ENCODE measurements at regions not wholly inside any gene's neighbourhood (a gene's known extent, or its start where the extent isn't known, plus 50 kb on each side); places are given as distances from the start of the nearest gene placed in this dataset.
A peak's percentile ranks its signal among the peaks of the same experiment; 100 is the strongest.
"Not testable (repeated sequence)": the region's sequence is repeated elsewhere in the genome, so short reads cannot be mapped to it uniquely, and the experiment has no call there.

DNA sequence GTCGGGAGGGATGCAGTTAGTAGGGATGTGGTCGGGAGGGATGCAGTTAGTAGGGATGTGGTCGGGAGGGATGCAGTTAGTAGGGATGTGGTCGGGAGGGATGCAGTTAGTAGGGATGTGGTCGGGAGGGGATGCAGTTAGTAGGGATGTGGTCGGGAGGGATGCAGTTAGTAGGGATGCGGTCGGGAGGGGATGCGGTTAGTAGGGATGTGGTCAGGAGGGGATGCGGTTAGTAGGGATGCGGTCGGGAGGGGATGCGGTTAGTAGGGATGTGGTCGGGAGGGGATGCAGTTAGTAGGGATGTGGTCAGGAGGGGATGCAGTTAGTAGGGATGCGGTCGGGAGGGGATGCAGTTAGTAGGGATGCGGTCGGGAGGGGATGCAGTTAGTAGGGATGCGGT lies 96.2 kb downstream of the BDH1 start:
- DNase-seq: peak; percentile 11

DNA sequence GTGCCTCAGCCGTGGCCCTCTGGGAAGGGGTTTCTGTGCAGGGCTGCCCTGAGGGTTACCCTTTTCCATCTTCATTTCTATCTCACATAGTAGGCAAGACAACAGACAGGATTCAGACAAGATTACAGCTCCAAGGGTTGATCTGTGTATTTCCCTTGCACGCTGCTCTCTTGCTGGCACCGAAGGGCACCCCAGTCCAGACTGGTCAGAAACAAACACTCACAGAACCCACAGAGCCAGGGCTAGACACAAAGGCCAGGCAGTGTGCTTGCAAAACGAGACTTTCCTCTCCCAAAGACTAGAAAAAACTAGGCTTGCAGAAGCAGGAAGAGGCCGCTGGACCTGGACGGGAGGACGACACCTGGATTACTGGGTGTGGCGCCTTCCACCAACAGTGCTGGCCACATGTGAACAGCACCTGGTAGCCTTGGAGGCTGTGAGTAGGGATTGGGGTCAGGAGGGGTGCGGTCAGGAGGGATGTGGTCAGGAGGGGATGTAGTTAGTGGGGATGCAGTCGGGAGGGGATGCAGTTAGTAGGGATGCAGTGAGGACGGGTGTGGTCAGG lies 96.8 kb downstream of the BDH1 start:
- no peak for DNase-seq

DNA sequence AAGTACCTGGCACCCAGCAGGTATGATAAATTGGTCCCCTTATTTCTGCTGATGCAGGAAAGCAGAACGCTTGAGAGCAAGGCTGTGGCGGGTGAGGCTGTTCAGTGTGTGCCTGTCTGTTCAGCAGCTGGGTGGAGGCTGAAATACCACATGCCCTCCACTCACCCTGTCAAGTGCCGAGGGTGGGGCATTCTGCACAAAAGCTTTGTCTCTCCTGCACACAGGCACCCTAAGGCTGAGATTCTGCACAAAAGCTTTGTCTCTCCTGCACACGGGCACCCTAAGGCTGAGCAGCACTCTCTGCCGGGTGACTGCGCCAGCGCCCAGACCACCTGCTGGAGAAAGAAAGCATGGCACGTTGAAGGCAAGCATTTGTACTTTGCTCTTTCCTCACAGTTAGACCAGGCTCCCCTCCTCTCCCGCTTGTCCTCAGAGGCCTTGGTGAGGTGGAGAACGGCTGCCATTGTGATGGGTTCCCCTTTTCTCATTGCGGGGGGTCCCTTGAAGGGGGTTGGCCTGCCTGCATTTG lies 97.5 kb downstream of the BDH1 start:
- DNase-seq: peak; percentile 15

DNA sequence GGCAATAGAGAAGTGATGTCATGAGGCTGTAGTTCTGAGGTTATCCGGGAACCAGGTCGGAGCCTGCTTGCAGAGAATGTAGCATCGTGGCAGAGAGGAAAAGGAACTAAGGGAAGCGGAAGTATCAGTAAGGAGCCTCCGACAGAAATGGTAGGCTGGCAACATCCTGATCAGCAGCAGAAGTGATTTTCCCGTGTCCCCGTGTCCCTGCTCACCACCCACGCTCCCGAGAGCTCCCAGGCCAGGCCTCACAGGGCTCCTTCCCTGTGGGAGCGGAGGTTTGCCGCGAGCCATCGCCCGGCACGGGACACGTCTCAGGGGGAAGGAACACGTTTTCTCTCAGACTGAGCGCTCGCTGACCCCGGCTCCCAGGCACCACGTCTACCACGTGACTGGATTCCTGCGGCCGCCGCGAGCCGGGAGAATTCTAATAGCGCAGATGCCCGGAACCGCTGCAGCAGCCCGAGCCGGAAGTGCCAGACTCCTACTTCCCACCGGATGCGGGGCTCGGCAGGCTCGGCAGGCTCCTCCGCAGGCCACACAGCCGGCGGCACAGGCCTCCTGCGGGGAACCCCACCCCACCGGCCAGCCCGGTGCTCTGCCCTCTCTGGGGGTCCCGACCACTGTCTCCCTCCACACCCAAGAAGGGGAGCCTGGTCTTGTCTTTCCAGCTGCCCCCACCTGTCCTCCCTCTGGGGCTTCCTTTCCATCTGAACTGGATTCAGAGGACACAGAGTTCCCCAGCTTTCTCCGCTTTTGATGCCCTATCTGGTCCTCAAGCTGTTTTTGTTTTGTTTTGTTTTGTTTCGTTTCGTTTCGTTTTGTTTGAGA lies 99.3 kb downstream of the BDH1 start:
- DNase-seq: peak; percentile 10

DNA sequence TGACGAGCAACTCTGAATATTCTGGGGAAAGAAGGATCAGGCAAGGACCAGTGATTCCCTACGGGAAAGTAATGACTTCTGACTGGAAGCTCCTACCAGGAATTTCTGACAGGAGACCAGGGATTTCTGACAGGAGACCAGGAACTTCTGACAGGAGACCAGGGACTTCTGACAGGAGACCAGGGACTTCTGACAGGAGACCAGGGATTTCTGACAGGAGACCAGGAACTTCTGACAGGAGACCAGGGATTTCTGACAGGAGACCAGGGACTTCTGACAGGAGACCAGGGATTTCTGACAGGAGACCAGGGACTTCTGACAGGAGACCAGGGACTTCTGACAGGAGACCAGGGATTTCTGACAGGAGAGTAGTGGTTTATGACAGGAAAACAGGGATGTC lies 100.9 kb downstream of the BDH1 start:
- DNase-seq: not testable (repeated sequence)

DNA sequence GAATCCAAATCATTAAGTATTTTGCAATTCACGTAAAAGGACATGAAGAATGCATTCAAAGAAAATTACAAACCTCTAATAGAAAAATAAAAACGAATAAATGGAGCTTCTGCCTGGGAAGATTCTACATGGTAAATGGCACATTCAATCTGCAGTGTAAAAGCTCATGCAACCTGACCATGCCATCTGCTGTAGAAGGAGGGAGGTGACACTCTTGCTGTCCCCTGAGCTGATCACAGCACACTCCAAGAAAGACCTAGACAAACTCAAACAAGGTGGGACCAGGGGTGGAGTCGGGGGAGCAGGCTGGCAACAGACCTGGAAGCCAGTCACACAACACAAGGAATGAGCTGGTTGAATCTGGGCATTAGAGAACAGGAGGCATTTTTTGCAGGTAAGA lies 101.8 kb downstream of the BDH1 start:
- DNase-seq: no peak

DNA sequence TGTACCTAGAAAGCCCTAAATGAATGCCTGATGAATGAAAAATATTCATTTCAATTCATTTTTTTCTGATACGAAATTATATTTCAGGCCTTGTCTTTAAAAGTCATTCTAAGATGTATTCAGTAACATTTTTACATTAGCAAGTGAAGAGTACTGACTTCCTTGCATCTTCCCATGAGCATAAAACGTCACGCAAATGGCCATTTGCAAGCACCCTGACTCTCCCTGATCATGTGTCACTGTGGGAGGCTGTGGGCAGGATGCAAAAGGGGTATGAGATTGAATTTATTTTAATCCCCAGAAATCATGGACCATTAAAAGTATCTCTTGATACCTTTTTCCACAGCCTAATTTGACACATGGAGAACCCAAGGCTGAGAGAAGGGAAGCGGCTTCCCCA lies 105.0 kb downstream of the BDH1 start:
- no peak for DNase-seq

DNA sequence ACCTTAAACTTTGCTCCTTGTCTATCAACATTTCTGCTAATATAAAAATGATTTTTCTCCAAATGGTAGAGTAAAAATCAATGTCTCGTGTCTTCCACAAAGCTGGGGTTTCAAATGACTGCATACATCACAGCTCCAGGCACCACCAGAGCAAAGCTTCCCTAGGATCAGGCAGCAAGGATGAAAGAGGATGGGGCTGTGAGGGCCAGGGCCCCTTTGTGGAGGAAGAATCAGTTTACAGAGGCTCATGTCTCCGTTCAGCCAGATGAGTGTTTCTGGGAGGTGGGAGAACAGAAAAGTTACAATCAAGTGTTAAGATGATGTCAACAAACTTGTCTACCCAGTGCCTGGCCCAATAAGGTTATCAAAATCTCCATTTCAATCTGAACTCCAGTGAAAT lies 105.5 kb downstream of the BDH1 start:
- no peak for DNase-seq

DNA sequence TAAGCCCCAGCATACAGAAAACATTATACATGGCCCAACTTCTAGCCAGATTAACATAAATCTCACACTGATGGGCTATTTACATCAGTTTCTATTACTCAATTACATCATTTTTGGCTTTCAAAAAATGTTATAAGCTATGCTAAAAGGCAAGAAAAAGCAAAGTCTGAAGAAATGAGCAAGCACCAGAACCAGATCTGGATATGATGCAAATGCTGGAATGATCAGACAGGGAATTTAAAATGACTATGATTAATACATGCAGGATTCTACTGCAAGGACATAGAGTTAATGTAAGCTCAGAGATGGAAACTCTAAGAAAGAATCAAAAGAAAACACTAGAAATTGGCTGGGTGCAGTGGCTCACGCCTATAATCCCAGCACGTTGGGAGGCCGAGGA lies 106.6 kb downstream of the BDH1 start:
- DNase-seq: not testable (repeated sequence)

DNA sequence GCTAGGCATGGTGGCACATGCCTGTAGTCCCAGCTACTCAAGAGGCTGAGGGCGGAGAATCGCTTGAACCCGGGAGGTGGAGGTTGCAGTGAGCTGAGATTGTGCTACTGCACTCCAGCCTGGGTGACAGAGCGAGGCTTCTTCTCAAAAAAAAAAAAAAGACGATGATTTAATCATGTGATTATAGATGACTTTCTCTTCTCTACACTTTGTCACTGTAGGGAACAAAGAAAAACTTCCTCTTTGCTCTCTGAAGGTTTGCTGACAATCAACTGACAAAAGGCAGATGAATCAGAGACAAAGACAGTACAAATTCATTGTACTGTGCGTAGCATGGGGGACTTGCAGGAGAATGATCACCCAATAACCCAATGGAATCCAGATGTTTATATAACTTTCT lies 108.0 kb downstream of the BDH1 start:
- not testable (repeated sequence) for DNase-seq

DNA sequence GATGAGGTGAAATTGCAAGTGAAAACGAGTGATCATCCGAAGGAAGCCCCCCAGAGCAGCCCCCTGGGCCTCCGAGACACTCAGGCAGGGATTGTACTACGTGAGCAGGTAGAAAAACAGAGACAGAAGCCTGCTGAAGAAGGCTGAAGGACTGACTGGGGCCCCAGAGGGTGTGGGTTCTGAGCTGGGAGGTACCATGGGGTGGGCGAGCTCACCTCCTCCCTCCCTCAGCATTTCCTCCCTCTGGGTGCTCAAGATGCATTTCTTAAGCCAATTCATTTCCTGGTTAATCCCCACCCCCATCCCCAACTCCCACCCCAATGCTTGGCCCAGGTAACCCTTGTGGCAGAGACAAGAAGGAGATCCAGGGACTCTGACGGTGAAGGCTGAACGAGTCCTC lies 108.7 kb downstream of the BDH1 start:
- no peak for DNase-seq

DNA sequence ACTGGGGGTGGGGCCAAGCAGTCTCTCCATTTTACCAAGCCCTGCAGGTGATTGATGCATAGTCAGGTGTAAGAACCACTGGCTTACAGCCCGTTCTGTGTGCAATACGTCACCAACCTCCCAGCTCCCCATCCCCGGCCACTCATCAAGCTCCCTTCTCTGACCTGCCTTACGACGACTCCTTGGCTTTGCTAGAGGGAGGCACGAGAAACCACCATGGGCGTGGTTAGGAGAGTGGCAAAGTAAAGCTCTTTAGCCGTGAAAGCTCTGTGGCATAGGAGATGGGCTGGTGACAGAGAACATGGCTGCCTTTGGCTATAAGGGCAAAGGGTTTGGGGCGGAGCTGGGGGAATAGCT lies 109.1 kb downstream of the BDH1 start:
- DNase-seq: no peak

DNA sequence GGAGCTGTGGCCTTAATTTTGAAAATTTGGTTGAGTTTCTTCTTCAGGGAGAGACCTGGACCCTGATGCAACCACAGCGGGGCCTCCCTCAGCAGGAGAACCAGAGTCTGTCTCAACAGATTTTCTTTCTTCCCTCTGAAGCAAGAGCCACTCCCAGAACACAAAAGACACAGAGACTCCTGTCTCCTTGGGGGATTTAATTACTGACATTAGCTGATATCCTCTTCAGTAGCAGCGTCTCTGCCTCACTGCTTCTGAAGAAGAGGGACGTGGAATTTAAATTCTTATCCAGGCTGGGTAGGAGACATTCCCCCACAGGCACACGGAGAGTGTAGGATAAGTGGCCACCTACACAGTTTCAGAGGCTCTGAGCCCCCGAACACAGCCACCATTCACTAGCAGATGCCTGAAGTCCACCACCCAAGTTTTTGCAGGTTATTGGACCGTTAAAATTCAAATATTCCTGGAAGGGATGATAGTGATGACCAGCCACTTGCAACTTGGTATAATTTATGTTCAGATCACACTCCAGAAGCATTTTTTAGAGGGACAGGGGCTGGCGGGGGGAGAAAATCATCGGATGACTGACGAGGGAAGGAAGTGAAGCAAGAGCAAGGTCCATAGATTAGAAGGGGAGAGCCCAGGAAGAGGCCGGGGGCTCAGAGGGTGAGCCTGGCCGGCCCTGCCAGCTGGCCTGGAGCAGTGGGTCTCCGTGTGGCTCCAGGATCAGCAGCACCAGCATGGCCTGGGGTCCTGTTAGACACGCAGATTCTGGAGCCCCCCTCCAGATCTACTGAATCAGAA lies 109.7 kb downstream of the BDH1 start:
- DNase-seq: no peak

DNA sequence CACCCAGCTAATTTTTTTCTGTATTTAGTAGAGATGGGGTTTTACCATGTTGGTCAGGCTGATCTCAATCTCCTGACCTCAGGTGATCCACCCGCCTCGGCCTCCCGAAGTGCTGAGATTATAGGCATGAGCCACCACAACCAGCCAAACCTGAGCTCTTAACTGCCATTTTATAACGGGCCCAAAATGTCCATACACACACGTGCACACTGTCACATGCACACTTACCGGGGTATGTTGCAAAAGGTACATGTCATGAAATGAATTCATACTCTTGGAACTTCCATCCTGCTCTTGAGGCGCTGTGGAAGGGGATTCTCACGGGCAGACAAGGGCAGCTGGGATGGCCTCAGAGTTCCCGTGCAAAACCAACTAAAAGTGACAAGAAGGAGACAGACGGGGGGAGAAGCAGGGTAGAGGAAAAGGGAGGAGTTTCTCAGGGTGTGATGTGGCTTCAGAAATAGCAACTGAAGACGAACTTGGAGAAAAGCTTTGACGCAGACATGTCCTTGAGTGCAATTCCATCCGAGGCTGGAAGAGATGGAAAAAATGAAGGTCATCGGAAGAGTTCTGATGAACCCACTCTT lies 110.9 kb downstream of the BDH1 start:
- DNase-seq: no peak

DNA sequence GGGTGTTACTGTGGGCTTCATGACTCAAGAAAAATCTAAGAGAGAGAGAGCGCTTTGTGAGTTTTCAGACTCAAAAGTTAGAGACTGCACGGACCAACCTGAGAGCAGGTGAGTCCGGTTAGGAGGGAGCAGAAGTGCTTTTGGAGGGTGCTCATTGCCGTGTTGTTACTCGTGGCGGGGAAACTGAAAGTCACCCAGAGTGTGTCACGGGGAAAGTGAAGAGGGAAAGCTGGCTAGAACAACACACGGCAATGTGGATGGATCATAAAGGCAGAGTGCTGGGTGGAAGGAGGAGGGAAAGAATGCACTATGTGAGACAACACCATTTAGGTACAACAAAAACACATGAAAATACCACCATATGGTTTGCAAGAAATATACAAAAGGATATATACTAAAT lies 112.3 kb downstream of the BDH1 start:
- DNase-seq: no peak

DNA sequence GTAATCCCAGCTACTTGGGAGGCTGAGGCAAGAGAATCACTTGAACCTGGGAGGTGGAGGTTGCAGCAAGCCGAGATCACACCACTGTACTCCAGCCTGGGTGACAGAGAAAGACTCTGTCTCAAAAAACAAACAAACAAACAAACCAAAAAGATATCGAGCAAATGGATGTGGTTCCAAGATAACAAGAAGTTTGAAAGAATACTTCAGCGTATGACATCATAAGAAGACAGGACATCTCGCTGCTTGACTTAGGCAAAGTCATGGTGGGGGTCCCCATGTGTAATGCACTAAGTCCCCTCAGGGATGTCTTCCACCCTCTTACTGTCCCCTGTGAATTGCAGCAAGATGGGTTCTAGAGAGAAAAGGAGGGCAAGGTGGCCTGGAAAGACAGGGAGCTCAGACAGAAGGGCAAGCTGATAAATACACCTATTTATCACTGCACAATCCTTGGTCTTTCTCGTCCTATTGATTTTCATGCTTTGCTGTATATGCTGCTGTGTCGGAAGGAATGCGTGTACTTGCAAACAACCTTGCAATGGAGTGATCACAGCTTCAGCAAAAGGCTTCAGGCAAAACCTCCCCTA lies 115.0 kb downstream of the BDH1 start:
- no peak for DNase-seq

DNA sequence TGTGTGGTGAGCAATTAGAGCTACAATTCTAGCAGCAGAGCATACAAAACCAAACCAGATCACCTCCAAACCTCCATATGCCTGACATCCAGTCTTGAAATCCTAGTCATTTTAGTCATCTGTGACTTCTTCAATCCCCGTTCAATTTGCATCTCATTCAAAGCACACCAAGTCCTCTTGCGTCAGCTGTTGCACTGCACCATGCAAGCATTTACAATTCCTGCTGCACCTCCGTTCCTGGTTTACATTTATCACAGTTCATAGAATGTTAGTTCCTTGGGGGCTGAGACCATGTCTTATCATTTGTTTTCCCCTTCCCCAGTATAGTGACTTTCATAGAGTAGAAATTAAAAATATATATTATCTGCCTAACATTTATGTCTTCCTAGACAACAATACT lies 116.9 kb downstream of the BDH1 start:
- DNase-seq: no peak

DNA sequence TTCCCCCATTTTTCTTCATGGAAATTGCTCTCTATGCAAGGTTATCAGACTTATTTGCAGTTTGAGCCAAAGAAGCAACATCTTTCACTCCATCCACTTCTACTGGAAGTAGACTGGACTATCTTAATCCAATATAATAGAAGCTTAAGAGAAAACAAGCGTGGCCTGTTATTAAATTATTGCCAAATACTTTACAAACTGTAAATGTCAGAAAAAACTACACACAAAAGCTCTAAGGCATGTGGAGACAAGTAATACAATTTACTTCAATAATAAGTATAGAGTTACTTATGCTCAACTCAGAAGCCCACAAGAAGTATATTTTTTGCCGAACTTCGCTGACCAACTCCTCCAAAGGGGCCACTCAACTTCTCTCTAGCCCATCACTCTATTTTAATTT lies 120.3 kb downstream of the BDH1 start:
- no peak for DNase-seq

DNA sequence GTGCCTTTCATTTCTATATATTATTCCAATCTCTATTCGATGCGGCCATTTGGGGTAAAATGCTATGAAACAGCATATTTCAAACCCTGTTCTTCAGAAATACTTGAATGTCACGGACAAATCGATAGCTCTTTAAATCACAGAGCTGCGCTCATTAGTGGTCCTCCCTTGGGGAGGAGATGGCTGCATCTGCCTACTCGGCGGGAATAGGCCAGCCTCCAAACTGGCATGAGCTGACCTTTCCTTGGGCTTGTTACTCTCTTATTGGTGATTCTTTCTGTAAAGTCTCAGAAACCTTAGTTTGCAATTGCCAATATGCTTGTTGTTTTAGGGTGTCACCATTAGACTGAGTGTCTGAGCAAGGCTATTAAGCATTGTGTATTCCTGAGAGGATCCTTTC lies 120.9 kb downstream of the BDH1 start:
- no peak for DNase-seq

DNA sequence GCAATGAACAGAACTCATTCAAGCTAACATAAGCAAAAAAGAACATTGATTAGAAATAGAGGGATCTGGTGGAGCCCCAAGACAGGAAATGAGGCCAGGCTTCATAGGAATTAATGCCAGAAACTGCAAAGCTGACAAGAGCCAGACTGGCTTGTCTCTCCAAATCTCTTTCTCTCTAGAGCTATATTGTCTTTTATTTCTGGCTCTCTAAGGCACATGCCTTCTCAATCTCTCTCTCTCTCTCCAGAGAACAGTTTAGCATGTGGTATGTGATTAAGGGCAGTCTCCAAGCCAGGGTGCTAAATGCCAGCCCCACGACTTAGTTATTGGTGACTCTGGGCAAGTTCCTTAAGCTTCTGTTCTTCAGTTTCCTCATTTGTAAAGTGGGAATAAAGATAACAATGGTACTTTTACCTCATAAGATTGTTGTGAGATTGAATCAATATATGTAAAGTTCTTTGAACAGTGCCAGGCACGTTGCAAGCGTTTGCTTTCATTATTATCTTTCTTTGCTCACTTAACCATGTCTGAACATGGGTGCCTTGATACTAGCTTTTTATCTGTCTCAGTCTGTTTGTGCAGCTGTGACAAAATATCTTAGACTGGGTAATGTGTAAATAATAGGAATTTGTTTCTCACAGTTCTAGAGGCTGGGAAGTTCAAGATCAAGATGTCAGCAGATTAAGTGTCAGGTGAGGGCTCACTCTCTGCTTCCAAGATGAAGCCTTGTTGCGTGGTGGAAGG lies 123.2 kb downstream of the BDH1 start:
- no peak for DNase-seq

DNA sequence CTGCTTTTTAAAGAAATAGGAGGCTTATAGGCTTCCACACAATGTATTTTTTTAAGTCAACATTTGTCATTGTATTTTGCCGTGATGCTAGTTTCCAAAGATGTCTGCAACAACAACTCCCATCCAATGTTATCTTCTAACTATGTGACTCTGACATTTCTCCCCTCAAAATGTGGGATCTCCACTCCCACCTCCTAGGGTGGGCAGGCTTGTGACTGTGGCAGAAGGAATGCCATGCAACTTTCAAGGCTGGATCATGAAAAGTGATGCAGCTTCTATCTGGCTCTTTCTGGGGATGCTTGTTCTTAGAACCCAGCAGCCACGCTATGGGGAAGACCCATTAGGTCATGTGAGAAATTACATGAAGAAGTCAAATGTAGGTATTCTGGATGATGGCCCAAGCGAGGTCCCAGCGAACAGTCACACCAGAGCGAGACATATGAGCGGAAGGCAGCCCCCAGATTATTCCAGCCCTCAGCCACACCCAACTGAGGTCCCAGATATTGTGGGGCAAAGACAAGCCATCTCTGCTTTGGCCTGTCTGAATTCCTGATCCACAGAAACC lies 124.3 kb downstream of the BDH1 start:
- no peak for DNase-seq

DNA sequence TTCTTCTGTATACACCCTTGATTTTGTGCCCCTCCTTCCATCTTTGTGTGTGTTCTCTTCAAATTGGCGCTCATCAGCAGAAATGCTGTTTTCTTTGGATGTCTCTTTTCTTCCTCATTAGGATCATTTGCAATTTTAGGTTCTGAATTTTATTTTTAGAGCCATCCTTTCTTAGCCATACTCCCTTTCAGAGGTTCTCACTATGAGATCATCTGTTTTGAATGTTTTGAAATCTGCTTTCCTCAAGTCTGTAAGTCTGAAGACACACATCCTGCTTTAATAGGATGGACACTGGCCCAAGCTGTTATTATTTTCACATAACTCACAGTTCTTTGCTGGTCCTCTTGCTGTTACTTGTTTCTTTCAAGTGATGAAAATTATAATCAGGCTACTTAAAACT lies 124.8 kb downstream of the BDH1 start:
- no peak for DNase-seq
